Nephron progenitor cell (in vitro differentiated cells): ENCODE measurements at regions not wholly inside any gene's neighbourhood (a gene's known extent, or its start where the extent isn't known, plus 50 kb on each side); places are given as distances from the start of the nearest gene placed in this dataset.

ENCODE experiments used
- DNase-seq: peaks from one replicate; pipeline ENCODE4 v3.0.0; 2021
- H3K27ac Mint-ChIP-seq: 2 replicates; pipeline ENCODE4 v1.8.0; 2021; ENCODE audit warnings: mild to moderate bottlenecking, moderate library complexity, mixed read lengths
- H3K27me3 Mint-ChIP-seq: 2 replicates; pipeline ENCODE4 v1.8.0; 2021; ENCODE audit warnings: mild to moderate bottlenecking, low read depth, mixed read lengths; ENCODE audit not compliant: poor library complexity
- H3K36me3 Mint-ChIP-seq: 2 replicates; pipeline ENCODE4 v1.8.0; 2021; ENCODE audit warnings: low read depth, mixed read lengths
- H3K4me1 Mint-ChIP-seq: 2 replicates; pipeline ENCODE4 v1.8.0; 2021; ENCODE audit warnings: mixed read lengths
- H3K4me3 Mint-ChIP-seq: 2 replicates; pipeline ENCODE4 v1.8.0; 2021; ENCODE audit warnings: mild to moderate bottlenecking, moderate library complexity, mixed read lengths
- H3K9me3 Mint-ChIP-seq: 2 replicates; pipeline ENCODE4 v1.8.0; 2021; ENCODE audit warnings: mild to moderate bottlenecking, moderate library complexity, mixed read lengths
- CTCF ChIP-seq: fragments of 200-600 bp; sonication (generic); IDR thresholded peaks from 2 replicates; pipeline ENCODE4 v1.5.0; 2021; ENCODE audit warnings: antibody characterized with exemption

GRCh38 chr9:115495052-115495635, 377.2 kb upstream of the TNC start:
- H3K27ac Mint-ChIP-seq, result peak overlapping the region; percentile 24
- no peaks in the 10 kb centered on the region for H3K36me3 Mint-ChIP-seq
- no peak for DNase-seq
- H3K4me1 Mint-ChIP-seq, result peaks cover 46% of the 10 kb centered on the region
- no peak overlapping the region for H3K4me3 Mint-ChIP-seq
- no peaks in the 10 kb centered on the region for H3K9me3 Mint-ChIP-seq
- TF ChIP-seq CTCF, result no peak
- peaks cover 4% of the 10 kb centered on the region for H3K27me3 Mint-ChIP-seq

- Mint-ChIP-seq H3K27ac (peak overlapping the region; percentile 24), H3K27me3 (peaks cover 4% of the 10 kb centered on the region), H3K4me1 (peaks cover 46% of the 10 kb centered on the region), H3K9me3 (no peaks in the 10 kb centered on the region), H3K4me3 (peak overlapping the region; percentile 6), H3K36me3 (no peaks in the 10 kb centered on the region)
- DNase-seq, result no peak
- no peak for TF ChIP-seq CTCF
Observed at GRCh38 chr9:115495836-115496235, 377.9 kb upstream of the TNC start.

GRCh38 chr9:115498303-115498702, 380.3 kb upstream of the TNC start:
- Mint-ChIP-seq H3K27me3 (no peaks in the 10 kb centered on the region), H3K4me1 (peaks cover 40% of the 10 kb centered on the region), H3K27ac (peak overlapping the region; percentile 65), H3K36me3 (no peaks in the 10 kb centered on the region), H3K9me3 (no peaks in the 10 kb centered on the region), H3K4me3 (no peak overlapping the region)
- TF ChIP-seq CTCF, result no peak
- no peak for DNase-seq

GRCh38 chr9:115507148-115507547, 389.2 kb upstream of the TNC start:
- DNase-seq, result no peak
- TF ChIP-seq CTCF, result no peak
- Mint-ChIP-seq H3K9me3 (peaks cover 6% of the 10 kb centered on the region), H3K4me3 (no peak overlapping the region), H3K36me3 (no peaks in the 10 kb centered on the region), H3K27me3 (no peaks in the 10 kb centered on the region), H3K4me1 (peaks cover 21% of the 10 kb centered on the region), H3K27ac (no peak overlapping the region)

- no peak for TF ChIP-seq CTCF
- Mint-ChIP-seq H3K4me1 (peaks cover 13% of the 10 kb centered on the region), H3K4me3 (no peak overlapping the region), H3K9me3 (no peaks in the 10 kb centered on the region), H3K36me3 (no peaks in the 10 kb centered on the region), H3K27ac (no peak overlapping the region), H3K27me3 (no peaks in the 10 kb centered on the region)
- DNase-seq, result no peak
Observed at GRCh38 chr9:115513148-115513547, 395.2 kb upstream of the TNC start.

GRCh38 chr9:115514454-115514853, 396.5 kb upstream of the TNC start:
- no peak for DNase-seq
- Mint-ChIP-seq H3K9me3 (no peaks in the 10 kb centered on the region), H3K36me3 (no peaks in the 10 kb centered on the region), H3K27me3 (peaks cover 5% of the 10 kb centered on the region), H3K27ac (no peak overlapping the region), H3K4me1 (peaks cover 13% of the 10 kb centered on the region), H3K4me3 (no peak overlapping the region)
- no peak for TF ChIP-seq CTCF
